Keratinocyte (primary cell): ENCODE measurements at regions not wholly inside any gene's neighbourhood (a gene's known extent, or its start where the extent isn't known, plus 50 kb on each side); places are given as distances from the start of the nearest gene placed in this dataset.
A peak's percentile ranks its signal among the peaks of the same experiment; 100 is the strongest.

Experiments
- DNase-seq: peaks from one replicate; pipeline ENCODE4 v3.0.0-alpha.2; 2011; ENCODE audit warnings: low read depth, missing footprints, low spot score
- FAIRE-seq: peaks from 2 replicates; lab custom pipeline; 2011; peaks lifted over from hg19 to GRCh38; lab: Jason Lieb, UNC
- H2AFZ ChIP-seq: 2 replicates; pipeline ENCODE4 v1.6.0; 2012; ENCODE audit warnings: low read length, control low read depth, inconsistent platforms; ENCODE audit not compliant: control insufficient read depth
- H3K27ac ChIP-seq: 2 replicates; pipeline ENCODE4 v1.5.1; 2011; ENCODE audit warnings: low read length; ENCODE audit not compliant: control insufficient read depth, insufficient read depth
- H3K27me3 ChIP-seq: 3 replicates; pipeline ENCODE4 v1.6.0; 2011; ENCODE audit warnings: low read length; ENCODE audit not compliant: control insufficient read depth, insufficient read depth; ENCODE audit errors: extremely low read depth
- H3K36me3 ChIP-seq, 2 experiments: 2 replicates in 1 of 2; 3 replicates in 1 of 2; pipeline ENCODE4 v1.5.1; 2011; ENCODE audit warnings: low read length in 2 of 2, mild to moderate bottlenecking in 1 of 2; ENCODE audit not compliant: control insufficient read depth in 2 of 2, insufficient read depth in 2 of 2; ENCODE audit errors: extremely low read depth in 1 of 2
- H3K4me1 ChIP-seq: 3 replicates; pipeline ENCODE4 v1.5.1; 2011; ENCODE audit warnings: low read length; ENCODE audit not compliant: control insufficient read depth, insufficient read depth; ENCODE audit errors: extremely low read depth
- H3K4me2 ChIP-seq: 3 replicates; pipeline ENCODE4 v1.6.0; 2011; ENCODE audit warnings: low read depth, low read length; ENCODE audit not compliant: control insufficient read depth, insufficient read depth; ENCODE audit errors: extremely low read depth
- H3K4me3 ChIP-seq, 3 experiments: fragments of 200-600 bp in 1 of 3; sonication (generic) in 1 of 3; 2 replicates in 2 of 3; 3 replicates in 1 of 3; pipeline ENCODE4 v1.5.1; 2011 to 2016; ENCODE audit warnings: low read length in 3 of 3, mild to moderate bottlenecking in 3 of 3, control low read depth in 2 of 3, inconsistent platforms in 1 of 3, low read depth in 1 of 3, mixed read lengths in 1 of 3, mixed run types in 1 of 3, moderate library complexity in 1 of 3; ENCODE audit not compliant: control insufficient read depth in 2 of 3, insufficient read depth in 2 of 3; ENCODE audit errors: extremely low read depth in 1 of 3
- H3K79me2 ChIP-seq: 2 replicates; pipeline ENCODE4 v1.6.0; 2012; ENCODE audit warnings: low read length; ENCODE audit not compliant: control insufficient read depth, insufficient read depth
- H3K9ac ChIP-seq: 3 replicates; pipeline ENCODE4 v1.6.0; 2011; ENCODE audit warnings: low read length; ENCODE audit not compliant: control insufficient read depth, insufficient read depth; ENCODE audit errors: extremely low read depth
- H3K9me1 ChIP-seq: 3 replicates; pipeline ENCODE4 v1.6.0; 2011; ENCODE audit warnings: low read length; ENCODE audit not compliant: control insufficient read depth, insufficient read depth; ENCODE audit errors: extremely low read depth
- H3K9me3 ChIP-seq: 2 replicates; pipeline ENCODE4 v1.5.1; 2012; ENCODE audit warnings: low read depth, low read length; ENCODE audit not compliant: control insufficient read depth
- H4K20me1 ChIP-seq: 3 replicates; pipeline ENCODE4 v1.6.0; 2011; ENCODE audit warnings: low read length; ENCODE audit not compliant: control insufficient read depth, insufficient read depth; ENCODE audit errors: extremely low read depth
- EZH2 ChIP-seq: IDR thresholded peaks from one replicate; pipeline ENCODE4 v1.6.1; 2012; ENCODE audit warnings: inconsistent platforms, mild to moderate bottlenecking, low read length, moderate library complexity
- dilution Hi-C: fragments of 300-500 bp; cut with MboI; formaldehyde crosslinking; loops from one replicate; pipeline ENCODE4 v1.7.0; 2020; ENCODE audit warnings: low sequenced_read_pairs; ENCODE audit not compliant: extremely low pct_ligation_motif_present
- TF ChIP-seq, protein P1 (sequence below), 3 experiments: IDR thresholded peaks in 1 of 3; conservative IDR thresholded peaks in 1 of 3; optimal IDR thresholded peaks in 1 of 3; 2 replicates in 2 of 3; 3 replicates in 1 of 3; pipeline versions ENCODE3 to v1.5.1; 2011; ENCODE audit warnings: low read length in 3 of 3, mild to moderate bottlenecking in 3 of 3, moderate library complexity in 2 of 3, control low read depth in 1 of 3, inconsistent platforms in 1 of 3; ENCODE audit not compliant: insufficient read depth in 2 of 3; ENCODE audit errors: extremely low read depth in 1 of 3

DNA sequence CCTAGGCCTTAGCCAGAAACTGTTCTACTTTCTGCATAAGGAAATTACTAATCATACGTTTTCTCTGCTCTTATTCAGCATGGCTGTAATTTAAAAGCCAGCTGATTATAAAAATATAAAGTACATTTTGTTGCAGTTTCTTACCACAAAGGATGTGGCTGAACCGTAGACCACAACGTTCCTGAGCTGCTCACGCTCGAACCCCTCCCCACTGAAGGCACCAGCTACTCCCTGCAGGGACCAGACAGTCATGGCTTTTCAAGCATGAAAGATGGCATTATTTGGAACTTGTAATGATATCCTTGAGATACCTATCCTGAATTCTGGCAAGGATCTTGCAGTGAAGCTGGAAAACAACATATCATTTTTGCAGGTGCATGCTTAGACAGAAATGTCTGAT lies 91.8 kb upstream of the DMRT1 start:
- peak overlapping the region; percentile 75 for H3K9ac ChIP-seq
- DNase-seq (no peak), FAIRE-seq (peak; percentile 49)
- H2AFZ ChIP-seq = no peak overlapping the region
- no peaks in the 10 kb centered on the region for H3K9me3 ChIP-seq
- no peak overlapping the region for H3K4me3 ChIP-seq
- H3K4me1 ChIP-seq = peaks cover 59% of the 10 kb centered on the region
- H3K9me1 ChIP-seq = no peaks in the 10 kb centered on the region
- no peaks in the 10 kb centered on the region for H3K79me2 ChIP-seq
- peaks cover 9 to 28% of the 10 kb centered on the region in 2 experiments for H3K36me3 ChIP-seq
- peak overlapping the region; percentile 99 for H3K27ac ChIP-seq
- TF ChIP-seq, protein P1, sequence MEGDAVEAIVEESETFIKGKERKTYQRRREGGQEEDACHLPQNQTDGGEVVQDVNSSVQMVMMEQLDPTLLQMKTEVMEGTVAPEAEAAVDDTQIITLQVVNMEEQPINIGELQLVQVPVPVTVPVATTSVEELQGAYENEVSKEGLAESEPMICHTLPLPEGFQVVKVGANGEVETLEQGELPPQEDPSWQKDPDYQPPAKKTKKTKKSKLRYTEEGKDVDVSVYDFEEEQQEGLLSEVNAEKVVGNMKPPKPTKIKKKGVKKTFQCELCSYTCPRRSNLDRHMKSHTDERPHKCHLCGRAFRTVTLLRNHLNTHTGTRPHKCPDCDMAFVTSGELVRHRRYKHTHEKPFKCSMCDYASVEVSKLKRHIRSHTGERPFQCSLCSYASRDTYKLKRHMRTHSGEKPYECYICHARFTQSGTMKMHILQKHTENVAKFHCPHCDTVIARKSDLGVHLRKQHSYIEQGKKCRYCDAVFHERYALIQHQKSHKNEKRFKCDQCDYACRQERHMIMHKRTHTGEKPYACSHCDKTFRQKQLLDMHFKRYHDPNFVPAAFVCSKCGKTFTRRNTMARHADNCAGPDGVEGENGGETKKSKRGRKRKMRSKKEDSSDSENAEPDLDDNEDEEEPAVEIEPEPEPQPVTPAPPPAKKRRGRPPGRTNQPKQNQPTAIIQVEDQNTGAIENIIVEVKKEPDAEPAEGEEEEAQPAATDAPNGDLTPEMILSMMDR (optimal IDR thresholded peaks at IDR 0.05 in 1 of 3, IDR thresholded peaks at IDR 0.05 in 1 of 3, conservative IDR thresholded peaks at IDR 0.05 in 1 of 3; ENCODE audit: extremely low read depth in 1 of 3, insufficient read depth in 2 of 3, low read length in 3 of 3) = no peak
- no peak for TF ChIP-seq EZH2
- no peaks in the 10 kb centered on the region for H3K27me3 ChIP-seq
- H4K20me1 ChIP-seq = no peaks in the 10 kb centered on the region
- H3K4me2 ChIP-seq = peak overlapping the region; percentile 6
- dilution Hi-C loops = no loop called here

DNA sequence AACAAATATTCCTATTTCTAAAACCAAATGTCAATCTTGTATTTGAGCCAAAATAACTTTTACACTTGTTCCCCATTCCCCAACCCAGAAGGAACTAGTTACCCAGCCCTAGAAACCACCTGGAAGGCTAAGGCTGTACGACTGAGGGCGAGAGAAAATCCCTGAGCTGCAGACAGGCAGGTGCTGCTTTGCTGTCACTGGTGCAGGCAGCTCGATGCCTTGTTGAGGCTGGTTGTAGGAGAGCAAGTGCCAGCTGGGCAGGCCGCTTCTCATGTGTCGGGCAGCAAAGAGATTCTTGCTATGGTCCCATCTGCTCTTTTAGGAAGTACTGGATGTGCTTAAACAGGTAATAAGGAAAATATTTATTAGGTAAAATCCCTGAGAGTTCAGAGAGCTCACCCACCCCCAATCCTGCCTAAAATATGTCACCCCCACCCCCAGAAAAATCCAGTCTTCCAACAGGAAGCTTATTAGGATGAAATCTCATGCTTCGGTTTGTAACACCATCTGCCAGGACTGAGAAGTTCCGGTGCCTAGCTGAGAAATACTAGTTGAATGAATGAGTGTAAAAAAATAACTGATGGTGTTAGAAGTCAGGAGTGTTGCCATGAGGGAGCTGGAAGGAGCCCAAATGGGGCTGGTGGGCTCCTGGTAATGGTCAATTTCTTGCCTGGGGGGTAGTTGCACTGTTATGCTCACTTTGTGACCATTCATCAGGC lies 91.1 kb upstream of the DMRT1 start:
- Histone ChIP-seq H3K4me3 (no peak overlapping the region), H3K27ac (peak overlapping the region; percentile 99), H3K9me1 (no peaks in the 10 kb centered on the region), H3K79me2 (no peaks in the 10 kb centered on the region), H3K9ac (peak overlapping the region; percentile 75), H3K4me1 (peaks cover 61% of the 10 kb centered on the region), H4K20me1 (no peaks in the 10 kb centered on the region), H3K36me3 (peaks cover 3 to 22% of the 10 kb centered on the region in 2 experiments), H3K4me2 (peak overlapping the region; percentile 72), H2AFZ (no peak overlapping the region), H3K9me3 (no peaks in the 10 kb centered on the region), H3K27me3 (no peaks in the 10 kb centered on the region)
- no peak for DNase-seq
- FAIRE-seq = peak; percentile 34
- TF ChIP-seq, protein P1 (optimal IDR thresholded peaks at IDR 0.05 in 1 of 3, IDR thresholded peaks at IDR 0.05 in 1 of 3, conservative IDR thresholded peaks at IDR 0.05 in 1 of 3; ENCODE audit: extremely low read depth in 1 of 3, insufficient read depth in 2 of 3, low read length in 3 of 3) = no peak
- no peak for TF ChIP-seq EZH2
- dilution Hi-C loops = no loop called here
